Breast epithelium (tissue), 3 donors: ENCODE measurements at regions not wholly inside any gene's neighbourhood (a gene's known extent, or its start where the extent isn't known, plus 50 kb on each side); places are given as distances from the start of the nearest gene placed in this dataset.

Source experiments
- CTCF ChIP-seq, 3 donors: fragments of 450-650 bp; IDR thresholded peaks; one replicate each; pipeline ENCODE4 v1.5.1; 2016 to 2017; ENCODE audit warnings: antibody characterized with exemption in 3 of 3, mild to moderate bottlenecking in 3 of 3, moderate library complexity in 3 of 3
- POLR2A ChIP-seq: fragments of 450-650 bp; IDR thresholded peaks from one replicate; pipeline ENCODE4 v1.6.1; 2016; ENCODE audit warnings: antibody characterized with exemption, mild to moderate bottlenecking, moderate library complexity
- POLR2AphosphoS5 ChIP-seq, 3 donors: sonication (generic); formaldehyde crosslinking; IDR thresholded peaks; one replicate each; pipeline ENCODE4 v1.6.1; 2017; ENCODE audit warnings: antibody characterized with exemption in 3 of 3

GRCh38 chr21:28826021-28826420 is 166.7 kb downstream of the LTN1 start:
- TF ChIP-seq POLR2AphosphoS5 (IDR thresholded peaks at IDR 0.05) (no peak), CTCF (IDR thresholded peaks at IDR 0.05) (no peak), POLR2A (no peak)
